ENCODE measurements at regions not wholly inside any gene's neighbourhood (a gene's known extent, or its start where the extent isn't known, plus 50 kb on each side); places are given as distances from the start of the nearest gene placed in this dataset.

DNA sequence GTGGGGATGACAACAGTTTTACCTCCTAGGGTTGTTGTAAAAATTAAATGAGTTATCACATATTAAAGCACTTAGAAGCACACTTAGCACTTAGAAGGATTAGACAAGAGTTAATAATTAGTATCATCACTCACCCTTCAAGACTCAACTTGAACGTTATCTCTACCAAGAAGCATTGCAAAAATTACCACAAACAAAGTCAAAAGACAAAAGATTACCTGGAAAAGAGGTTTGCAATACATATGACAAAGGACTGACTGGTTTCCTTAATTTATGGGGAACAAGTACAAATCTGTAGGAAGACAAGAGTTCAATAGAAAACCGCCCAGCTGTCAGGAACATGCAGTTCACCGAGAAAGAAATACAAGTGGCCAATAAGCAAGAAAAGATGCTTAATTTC, 93.3 kb upstream of the ATP1A1 start:
- DNase-seq (ENCODE audit: low spot score): no peak
- Histone ChIP-seq H3K4me2 (ENCODE audit: low read depth, low read length) (no peak overlapping the region), H3K9ac (ENCODE audit: insufficient read depth, low read depth, low read length) (no peak overlapping the region), H3K27ac (ENCODE audit: extremely low read length, insufficient read depth, low read length) (no peak overlapping the region), H3K27me3 (ENCODE audit: control insufficient read depth in 1 of 2, insufficient read depth in 2 of 2, low read length in 2 of 2) (peaks cover 1 to 21% of the 10 kb centered on the region in 2 experiments; a peak in 3 of 5 replicates), H2AFZ (ENCODE audit: low read length) (no peak overlapping the region), H4K20me1 (ENCODE audit: insufficient read depth, low read length) (no peaks in the 10 kb centered on the region), H3K36me3 (replicated peaks in 1 of 2; ENCODE audit: control insufficient read depth in 1 of 2, insufficient read depth in 2 of 2, low read length in 2 of 2) (no peaks in the 10 kb centered on the region), H3K79me2 (ENCODE audit: insufficient read depth, low read length) (no peaks in the 10 kb centered on the region), H3K9me3 (ENCODE audit: low read length) (no peaks in the 10 kb centered on the region), H3K4me3 (replicated peaks in 1 of 3; ENCODE audit: insufficient read depth in 1 of 3, low read depth in 2 of 3, low read length in 3 of 3) (no peak overlapping the region), H3K4me1 (ENCODE audit: insufficient read depth, low read length) (no peaks in the 10 kb centered on the region)
- ATAC-seq: no peak
- BruUV-seq (replicated peaks): no TSS peak
- ChIA-PET CTCF (ENCODE audit: low intra/inter-chr PET ratio, low total read pairs) (no interaction called here), POLR2A (no interaction called here)
- TF ChIP-seq NFIB (CRISPR knock-in tag; IDR thresholded peaks at IDR 0.05; ENCODE audit: borderline replicate concordance): no peak
- no peak for TF ChIP-seq KIAA2018 (CRISPR knock-in tag; IDR thresholded peaks at IDR 0.05; ENCODE audit: borderline replicate concordance)
- no peak for TF ChIP-seq RBFOX2 (IDR thresholded peaks at IDR 0.05; ENCODE audit: low read depth, low read length)
- TF ChIP-seq HBP1 (CRISPR knock-in tag; IDR thresholded peaks at IDR 0.05; ENCODE audit: low read depth): no peak
- intact Hi-C loops (cut with micrococcal nuclease; ENCODE audit: unreplicated experiment): no loop called here
- WGBS (ENCODE audit: low lambda C conversion rate): 22% methylated on average over 3 of the region's 3 CpGs
- in situ Hi-C loops (cut with HindIII; ENCODE audit: extremely low pct_ligation_motif_present, low pct_unique_long_range_greater_than_20kb): no loop called here
- no peak for FAIRE-seq
